ENCODE measurements at regions not wholly inside any gene's neighbourhood (a gene's known extent, or its start where the extent isn't known, plus 50 kb on each side); places are given as distances from the start of the nearest gene placed in this dataset.

GRCh38 chr12:4822572-4822971, 87.1 kb upstream of the KCNA1 start:
- H3K79me2 ChIP-seq (ENCODE audit: control insufficient read depth, insufficient read depth, low read length): peaks cover 13% of the 10 kb centered on the region
- no peak overlapping the region for H2AFZ ChIP-seq (ENCODE audit: insufficient read depth, low read depth, low read length, poor library complexity, severe bottlenecking)
- no peaks in the 10 kb centered on the region for H4K20me1 ChIP-seq (ENCODE audit: control insufficient read depth, insufficient read depth, low read length, poor library complexity, severe bottlenecking)
- no peaks in the 10 kb centered on the region for H3K36me3 ChIP-seq (replicated peaks in 1 of 2; ENCODE audit: control extremely low read depth in 1 of 2, control insufficient read depth in 1 of 2, extremely low read depth in 1 of 2, insufficient read depth in 2 of 2, low read length in 1 of 2)
- H3K9me3 ChIP-seq (ENCODE audit: control extremely low read depth in 1 of 3, control insufficient read depth in 2 of 3, insufficient read depth in 1 of 3, low read length in 2 of 3): no peaks in the 10 kb centered on the region
- no peak overlapping the region for H3K9ac ChIP-seq (ENCODE audit: low read length)
- no peak overlapping the region for H3K4me3 ChIP-seq (ENCODE audit: control extremely low read depth in 1 of 5, extremely low read depth in 1 of 5, insufficient read depth in 1 of 5, low read depth in 2 of 5, low read length in 4 of 5)
- H3K27me3 ChIP-seq (replicated peaks in 1 of 4; ENCODE audit: control extremely low read depth in 1 of 4, control insufficient read depth in 3 of 4, insufficient read depth in 4 of 4, low read length in 3 of 4): no peaks in the 10 kb centered on the region
- 97% methylated on average over 9 of the region's 11 CpGs for WGBS (ENCODE audit: insufficient coverage)
- Mint-ChIP-seq H3K4me3 (no peak overlapping the region), H3K9me3 (ENCODE audit: insufficient read depth) (no peaks in the 10 kb centered on the region), H3K27ac (no peak overlapping the region), H3K27me3 (no peaks in the 10 kb centered on the region), H3K4me1 (peaks cover 80% of the 10 kb centered on the region)
- no peak overlapping the region for H3K4me2 ChIP-seq (replicated peaks; ENCODE audit: low read depth, low read length, poor library complexity, severe bottlenecking)
- H3K4me1 ChIP-seq (ENCODE audit: control insufficient read depth in 2 of 2, insufficient read depth in 2 of 2, low read length in 2 of 2): peaks cover 75 to 83% of the 10 kb centered on the region in 2 donors
- TF ChIP-seq EZH2 (IDR thresholded peaks at IDR 0.05; ENCODE audit: borderline replicate concordance, insufficient read depth, low read depth, low read length, poor library complexity, severe bottlenecking) (no peak), CTCF (IDR thresholded peaks at IDR 0.05) (no peak)
- no peak for ATAC-seq (ENCODE audit: low read depth)
- intact Hi-C loops (cut with micrococcal nuclease): loop anchor here (10.0 kb wide), 1 partner anchor 258 kb away; the partner anchor contains the start of gene DYRK4
- no peak overlapping the region for H3K27ac ChIP-seq (ENCODE audit: low read length in 2 of 2)
- ChIA-PET CTCF (interaction anchor here (0.6 kb wide), 1 partner anchor 9 kb away, joined by 3 read pairs; no protein-coding TSS in a partner anchor), POLR2A (no interaction called here)
- no peak for DNase-seq

- no peaks in the 10 kb centered on the region for H3K27me3 ChIP-seq (replicated peaks in 1 of 4; ENCODE audit: control extremely low read depth in 1 of 4, control insufficient read depth in 3 of 4, insufficient read depth in 4 of 4, low read length in 3 of 4)
- H3K9ac ChIP-seq (ENCODE audit: low read length): no peak overlapping the region
- no peaks in the 10 kb centered on the region for H4K20me1 ChIP-seq (ENCODE audit: control insufficient read depth, insufficient read depth, low read length, poor library complexity, severe bottlenecking)
- H3K4me1 ChIP-seq (ENCODE audit: control insufficient read depth in 2 of 2, insufficient read depth in 2 of 2, low read length in 2 of 2): peaks cover 78 to 83% of the 10 kb centered on the region in 2 donors
- intact Hi-C loops (cut with micrococcal nuclease): loop anchor here (10.0 kb wide), 1 partner anchor 260 kb away; the partner anchor contains the start of gene DYRK4
- H3K4me3 Mint-ChIP-seq: no peak overlapping the region
- H3K4me1 Mint-ChIP-seq: peaks cover 83% of the 10 kb centered on the region
- no peak overlapping the region for H3K4me3 ChIP-seq (ENCODE audit: control extremely low read depth in 1 of 5, extremely low read depth in 1 of 5, insufficient read depth in 1 of 5, low read depth in 2 of 5, low read length in 4 of 5)
- no peaks in the 10 kb centered on the region for H3K9me3 ChIP-seq (ENCODE audit: control extremely low read depth in 1 of 3, control insufficient read depth in 2 of 3, insufficient read depth in 1 of 3, low read length in 2 of 3)
- H3K27ac ChIP-seq (ENCODE audit: low read length in 2 of 2): no peak overlapping the region
- ATAC-seq (ENCODE audit: low read depth) (no peak), DNase-seq (no peak)
- 86% methylated on average over 1 of the region's 8 CpGs for WGBS (ENCODE audit: insufficient coverage)
- ChIA-PET CTCF (interaction anchor here (0.6 to 0.8 kb wide), 2 partner anchors 15 to 31 kb away, joined by 3 read pairs; no protein-coding TSS in a partner anchor), POLR2A (no interaction called here)
- H3K27me3 Mint-ChIP-seq: no peaks in the 10 kb centered on the region
- H3K36me3 ChIP-seq (replicated peaks in 1 of 2; ENCODE audit: control extremely low read depth in 1 of 2, control insufficient read depth in 1 of 2, extremely low read depth in 1 of 2, insufficient read depth in 2 of 2, low read length in 1 of 2): no peaks in the 10 kb centered on the region
- H3K27ac Mint-ChIP-seq: no peak overlapping the region
- H3K79me2 ChIP-seq (ENCODE audit: control insufficient read depth, insufficient read depth, low read length): peaks cover 16% of the 10 kb centered on the region
- no peak overlapping the region for H2AFZ ChIP-seq (ENCODE audit: insufficient read depth, low read depth, low read length, poor library complexity, severe bottlenecking)
- no peaks in the 10 kb centered on the region for H3K9me3 Mint-ChIP-seq (ENCODE audit: insufficient read depth)
- no peak for TF ChIP-seq EZH2 (IDR thresholded peaks at IDR 0.05; ENCODE audit: borderline replicate concordance, insufficient read depth, low read depth, low read length, poor library complexity, severe bottlenecking)
- H3K4me2 ChIP-seq (replicated peaks; ENCODE audit: low read depth, low read length, poor library complexity, severe bottlenecking): no peak overlapping the region
Observed at GRCh38 chr12:4824380-4824779, 85.3 kb upstream of the KCNA1 start.

All from B cell (primary cell).